H9 (cell line): ENCODE measurements at regions not wholly inside any gene's neighbourhood (a gene's known extent, or its start where the extent isn't known, plus 50 kb on each side); places are given as distances from the start of the nearest gene placed in this dataset.

Experiments used
- DNase-seq: peaks from one replicate; pipeline ENCODE4 v3.0.0-alpha.2; 2017
- H2AFZ ChIP-seq: one replicate; pipeline ENCODE4 v1.6.1; 2013; ENCODE audit warnings: mild to moderate bottlenecking, low read length, control low read depth, moderate library complexity
- H2AK5ac ChIP-seq: 2 replicates; pipeline ENCODE4 v1.6.1; 2013; ENCODE audit warnings: low read length, control low read depth, mixed read lengths; ENCODE audit not compliant: insufficient read length
- H2BK120ac ChIP-seq: one replicate; pipeline ENCODE4 v1.6.1; 2013; ENCODE audit warnings: low read depth, mild to moderate bottlenecking, low read length, control low read depth, inconsistent platforms; ENCODE audit not compliant: poor library complexity, severe bottlenecking
- H2BK12ac ChIP-seq: 2 replicates; pipeline ENCODE4 v1.6.1; 2013; ENCODE audit warnings: low read length, control low read depth, mixed read lengths, low read depth; ENCODE audit not compliant: insufficient read length
- H2BK15ac ChIP-seq: 2 replicates; pipeline ENCODE4 v1.6.1; 2013; ENCODE audit warnings: low read depth, low read length, control low read depth
- H2BK20ac ChIP-seq: one replicate; pipeline ENCODE4 v1.6.1; 2013; ENCODE audit warnings: low read depth, mild to moderate bottlenecking, low read length, control low read depth, inconsistent platforms; ENCODE audit not compliant: poor library complexity, severe bottlenecking
- H2BK5ac ChIP-seq: 2 replicates; pipeline ENCODE4 v1.6.1; 2013; ENCODE audit warnings: low read length, control low read depth, mixed read lengths; ENCODE audit not compliant: insufficient read length
- H3K14ac ChIP-seq: 2 replicates; pipeline ENCODE4 v1.6.1; 2013; ENCODE audit warnings: low read length, control low read depth; ENCODE audit not compliant: insufficient read depth
- H3K18ac ChIP-seq: 2 replicates; pipeline ENCODE4 v1.6.1; 2013; ENCODE audit warnings: low read depth, mild to moderate bottlenecking, mixed read lengths, low read length, control low read depth; ENCODE audit not compliant: insufficient read length
- H3K23ac ChIP-seq: 2 replicates; pipeline ENCODE4 v1.6.1; 2013; ENCODE audit warnings: low read length, control low read depth, mixed read lengths, low read depth; ENCODE audit not compliant: insufficient read length
- H3K23me2 ChIP-seq: 2 replicates; pipeline ENCODE4 v1.6.1; 2013; ENCODE audit warnings: low read depth, mild to moderate bottlenecking, mixed read lengths, low read length, control low read depth; ENCODE audit not compliant: insufficient read length, poor library complexity, severe bottlenecking
- H3K27ac ChIP-seq: 2 replicates; pipeline ENCODE4 v1.5.1; 2013; ENCODE audit warnings: low read length, control low read depth, mixed read lengths, low read depth; ENCODE audit not compliant: insufficient read length
- H3K27me3 ChIP-seq: 2 replicates; pipeline ENCODE4 v1.6.1; 2013; ENCODE audit warnings: low read length, control low read depth, inconsistent platforms; ENCODE audit not compliant: insufficient read depth
- H3K4ac ChIP-seq: 2 replicates; pipeline ENCODE4 v1.6.1; 2013; ENCODE audit warnings: low read depth, mild to moderate bottlenecking, control low read depth, inconsistent platforms, low read length, moderate library complexity
- H3K4me1 ChIP-seq: 2 replicates; pipeline ENCODE4 v1.6.1; 2013; ENCODE audit warnings: low read length, control low read depth, inconsistent platforms; ENCODE audit not compliant: insufficient read depth
- H3K4me2 ChIP-seq: 2 replicates; pipeline ENCODE4 v1.6.1; 2013; ENCODE audit warnings: low read length, control low read depth, mixed read lengths; ENCODE audit not compliant: insufficient read length, insufficient read depth
- H3K56ac ChIP-seq: 2 replicates; pipeline ENCODE4 v1.6.1; 2013; ENCODE audit warnings: low read depth, mild to moderate bottlenecking, mixed read lengths, low read length, control low read depth; ENCODE audit not compliant: insufficient read length
- H3K79me1 ChIP-seq: 2 replicates; pipeline ENCODE4 v1.6.1; 2013; ENCODE audit warnings: low read depth, mild to moderate bottlenecking, moderate library complexity, low read length, control low read depth, inconsistent platforms; ENCODE audit not compliant: insufficient read depth, poor library complexity, severe bottlenecking
- H3K79me2 ChIP-seq: 2 replicates; pipeline ENCODE4 v1.6.1; 2013; ENCODE audit warnings: low read length, control low read depth, inconsistent platforms; ENCODE audit not compliant: insufficient read depth
- H3K9ac ChIP-seq: 2 replicates; pipeline ENCODE4 v1.6.1; 2013; ENCODE audit warnings: low read length, control low read depth, mixed read lengths; ENCODE audit not compliant: insufficient read length; ENCODE audit errors: extremely low read depth
- H3K9me3 ChIP-seq: one replicate; pipeline ENCODE4 v1.6.1; 2013; ENCODE audit warnings: low read depth, low read length, inconsistent platforms; ENCODE audit not compliant: control insufficient read depth
- H3T11ph ChIP-seq: one replicate; pipeline ENCODE4 v1.6.1; 2013; ENCODE audit warnings: mild to moderate bottlenecking, low read length, control low read depth, inconsistent platforms
- H4K20me1 ChIP-seq: one replicate; pipeline ENCODE4 v1.6.1; 2013; ENCODE audit not compliant: control insufficient read depth, insufficient read length, insufficient read depth
- H4K5ac ChIP-seq: 2 replicates; pipeline ENCODE4 v1.6.1; 2013; ENCODE audit warnings: low read depth, mild to moderate bottlenecking, mixed read lengths, low read length, control low read depth; ENCODE audit not compliant: insufficient read length
- H4K8ac ChIP-seq: replicated peaks from 2 replicates; pipeline ENCODE4 v1.6.1; 2013; ENCODE audit warnings: low read length, control low read depth, mixed read lengths, low read depth; ENCODE audit not compliant: insufficient read length
- H4K91ac ChIP-seq: 2 replicates; pipeline ENCODE4 v1.6.1; 2013; ENCODE audit warnings: low read depth, mild to moderate bottlenecking, moderate library complexity, mixed read lengths, low read length, control low read depth; ENCODE audit not compliant: insufficient read length
- H3K27ac Mint-ChIP-seq, 3 experiments: 2 replicates in 2 of 3; 3 replicates in 1 of 3; pipeline ENCODE4 v1.8.0; 2020 to 2021; ENCODE audit warnings: mixed read lengths in 3 of 3, mild to moderate bottlenecking in 1 of 3, moderate library complexity in 1 of 3
- H3K27me3 Mint-ChIP-seq: 2 replicates; pipeline ENCODE4 v1.8.0; 2021; ENCODE audit warnings: low read depth, mild to moderate bottlenecking, moderate library complexity, mixed read lengths
- H3K36me3 Mint-ChIP-seq, 3 experiments: 2 replicates in 2 of 3; 3 replicates in 1 of 3; pipeline ENCODE4 v1.8.0; 2020 to 2021; ENCODE audit warnings: low read depth in 3 of 3, mixed read lengths in 3 of 3; ENCODE audit not compliant: insufficient read depth in 1 of 3
- H3K4me1 Mint-ChIP-seq, 2 experiments: 2 replicates each; pipeline ENCODE4 v1.8.0; 2020; ENCODE audit warnings: mixed read lengths in 2 of 2
- H3K4me3 Mint-ChIP-seq, 2 experiments: 2 replicates in 1 of 2; 3 replicates in 1 of 2; pipeline ENCODE4 v1.8.0; 2020 to 2021; ENCODE audit warnings: mild to moderate bottlenecking in 2 of 2, mixed read lengths in 2 of 2, moderate library complexity in 1 of 2
- H3K9me3 Mint-ChIP-seq, 2 experiments: 2 replicates in 1 of 2; 3 replicates in 1 of 2; pipeline ENCODE4 v1.8.0; 2020; ENCODE audit warnings: mild to moderate bottlenecking in 2 of 2, mixed read lengths in 2 of 2, moderate library complexity in 1 of 2
- CTCF ChIP-seq: fragments of 200-600 bp; sonication (generic); conservative IDR thresholded peaks from 3 replicates; pipeline ENCODE4 v1.8.0; 2021; ENCODE audit warnings: antibody characterized with exemption, mild to moderate bottlenecking
- whole genome bisulfite sequencing: extraction: QIAGEN DNeasy Blood & Tissue Kit; methylation state at CpG from one replicate; pipeline ENCODE4 v1.1.7; 2013; ENCODE audit warnings: missing lambda C conversion rate, low lambda C conversion rate, mixed read lengths; ENCODE audit not compliant: insufficient read length; ENCODE audit errors: extremely low coverage; 5-methylcytosine and 5-hydroxymethylcytosine counted together

DNA sequence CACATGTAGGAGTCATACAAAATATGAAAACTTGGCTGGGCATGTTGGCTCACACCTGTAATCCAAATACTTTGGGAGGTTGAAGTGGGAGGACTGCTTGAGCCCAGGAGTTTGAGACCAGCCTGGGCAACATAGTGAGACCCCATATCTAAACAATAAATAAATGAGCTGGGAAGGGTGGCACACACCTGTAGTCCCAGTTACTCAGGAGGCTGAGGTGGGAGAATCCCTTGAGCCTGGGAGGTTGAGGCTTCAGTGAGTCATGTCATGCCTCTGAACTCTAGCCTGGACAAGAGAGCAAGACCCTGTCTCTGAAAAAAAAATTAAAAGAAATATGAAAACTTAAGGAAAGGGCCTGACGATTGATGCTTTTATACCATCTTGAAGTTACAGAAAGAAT is 112.4 kb upstream of the RAI14 start:
- H3K4me1 ChIP-seq: peaks cover 3% of the 10 kb centered on the region; the same call in 1 of the 2 replicates
- no peak overlapping the region for H3T11ph ChIP-seq
- H3K9me3 ChIP-seq: peaks cover 39% of the 10 kb centered on the region
- TF ChIP-seq CTCF: no peak
- no peak overlapping the region for H2BK12ac ChIP-seq
- H2BK15ac ChIP-seq: no peak overlapping the region
- no peak overlapping the region for H3K4me2 ChIP-seq
- no peak overlapping the region for H3K18ac ChIP-seq
- H2AFZ ChIP-seq: no peak overlapping the region
- no peak for DNase-seq
- peaks cover 60 to 66% of the 10 kb centered on the region in 2 experiments for H3K9me3 Mint-ChIP-seq
- H2AK5ac ChIP-seq: no peak overlapping the region
- no peak overlapping the region for H2BK5ac ChIP-seq
- no peak overlapping the region for H2BK120ac ChIP-seq
- peaks cover 45 to 66% (median 49%) of the 10 kb centered on the region in 3 experiments for H3K36me3 Mint-ChIP-seq
- H4K20me1 ChIP-seq: no peaks in the 10 kb centered on the region
- H3K23ac ChIP-seq: no peak overlapping the region
- no peak overlapping the region for H4K91ac ChIP-seq
- no peaks in the 10 kb centered on the region for H3K27me3 ChIP-seq
- no peak overlapping the region for H3K4me3 Mint-ChIP-seq
- H3K9ac ChIP-seq: no peak overlapping the region
- no peaks in the 10 kb centered on the region for H3K23me2 ChIP-seq
- no peak overlapping the region for H2BK20ac ChIP-seq
- H3K56ac ChIP-seq: no peak overlapping the region
- no CpG with 5 or more reads among the region's 1 CpG for WGBS
- H3K79me1 ChIP-seq: no peaks in the 10 kb centered on the region
- H4K8ac ChIP-seq: no peak overlapping the region
- H3K4me1 Mint-ChIP-seq: peaks cover 37 to 45% of the 10 kb centered on the region in 2 experiments
- peaks cover 2% of the 10 kb centered on the region; the same call in 1 of the 2 replicates for H3K27me3 Mint-ChIP-seq
- no peak overlapping the region for H3K27ac ChIP-seq
- H3K4ac ChIP-seq: no peak overlapping the region
- no peak overlapping the region for H4K5ac ChIP-seq
- no peak overlapping the region for H3K14ac ChIP-seq
- H3K79me2 ChIP-seq: no peaks in the 10 kb centered on the region
- no peak overlapping the region; a peak in 1 of 7 replicates for H3K27ac Mint-ChIP-seq
